Vagina (tissue), 2 donors: ENCODE measurements at regions not wholly inside any gene's neighbourhood (a gene's known extent, or its start where the extent isn't known, plus 50 kb on each side); places are given as distances from the start of the nearest gene placed in this dataset.

ENCODE experiments used
- DNase-seq, 2 donors: peaks; one replicate each; pipeline ENCODE4 v3.0.0-alpha.2; 2017; ENCODE audit errors: extremely low spot score in 2 of 2
- H3K27ac ChIP-seq: fragments of 200-600 bp; sonication (generic); one replicate; pipeline ENCODE4 v1.5.1; 2019
- H3K27me3 ChIP-seq: fragments of 200-600 bp; sonication (generic); one replicate; pipeline ENCODE4 v1.5.1; 2019
- H3K36me3 ChIP-seq, 2 donors: fragments of 200-600 bp; sonication (generic); one replicate each; pipeline ENCODE4 v1.5.1; 2017 to 2019
- H3K4me1 ChIP-seq: fragments of 200-600 bp; sonication (generic); one replicate; pipeline ENCODE4 v1.5.1; 2019
- H3K4me3 ChIP-seq, 2 donors: fragments of 200-600 bp; sonication (generic); 1 replicate in 1 of 2; 2 replicates in 1 of 2; pipeline ENCODE4 v1.5.1; 2016 to 2019
- H3K9me3 ChIP-seq: fragments of 200-600 bp; sonication (generic); one replicate; pipeline ENCODE4 v1.5.1; 2019
- CTCF ChIP-seq, 3 experiments: fragments of 450-650 bp in 2 of 3; fragments of 200-600 bp in 1 of 3; sonication (generic) in 1 of 3; IDR thresholded peaks; one replicate each; pipeline ENCODE4 v1.5.1; 2017 to 2019; ENCODE audit warnings: antibody characterized with exemption in 3 of 3, mild to moderate bottlenecking in 2 of 3, moderate library complexity in 2 of 3
- POLR2A ChIP-seq, 2 donors: fragments of 450-650 bp; IDR thresholded peaks; one replicate each; pipeline ENCODE4 v1.6.1; 2017; ENCODE audit warnings: antibody characterized with exemption in 2 of 2, mild to moderate bottlenecking in 2 of 2, moderate library complexity in 2 of 2
- POLR2AphosphoS5 ChIP-seq, 2 donors: sonication (generic); formaldehyde crosslinking; IDR thresholded peaks; one replicate each; pipeline ENCODE4 v1.9.0; 2017; ENCODE audit warnings: antibody characterized with exemption in 2 of 2, mild to moderate bottlenecking in 2 of 2, low read depth in 1 of 2; ENCODE audit not compliant: insufficient read depth in 1 of 2
- intact Hi-C: fragments of 100-400 bp; cut with DNase I; formaldehyde crosslinking; loops from one replicate; pipeline ENCODE4 v1.15.1; 2023

GRCh38 chr9:84138541-84138940, 157.9 kb downstream of the RMI1 start:
- no peak for TF ChIP-seq POLR2A (IDR thresholded peaks at IDR 0.05)
- no peak for TF ChIP-seq POLR2AphosphoS5 (IDR thresholded peaks at IDR 0.05; ENCODE audit: insufficient read depth in 1 of 2, low read depth in 1 of 2)
- no peak for TF ChIP-seq CTCF (IDR thresholded peaks at IDR 0.05)
- no peak overlapping the region for H3K27ac ChIP-seq
- H3K9me3 ChIP-seq: no peaks in the 10 kb centered on the region
- H3K36me3 ChIP-seq: no peaks in the 10 kb centered on the region
- H3K4me1 ChIP-seq: peaks cover 16% of the 10 kb centered on the region
- no peak for DNase-seq
- intact Hi-C loops: no loop called here
- H3K4me3 ChIP-seq: no peak overlapping the region
- H3K27me3 ChIP-seq: no peaks in the 10 kb centered on the region

- no peak overlapping the region for H3K4me3 ChIP-seq
- TF ChIP-seq CTCF (IDR thresholded peaks at IDR 0.05) (no peak), POLR2AphosphoS5 (IDR thresholded peaks at IDR 0.05; ENCODE audit: insufficient read depth in 1 of 2, low read depth in 1 of 2) (peak in 1 of 2 donors; percentile 18)
- H3K9me3 ChIP-seq: no peaks in the 10 kb centered on the region
- no peaks in the 10 kb centered on the region for H3K36me3 ChIP-seq
- H3K4me1 ChIP-seq: peaks cover 16% of the 10 kb centered on the region
- intact Hi-C loops: no loop called here
- DNase-seq: no peak
- H3K27ac ChIP-seq: no peak overlapping the region
- no peaks in the 10 kb centered on the region for H3K27me3 ChIP-seq
Observed at GRCh38 chr9:84139296-84140070, 158.9 kb downstream of the RMI1 start.

- no peak overlapping the region for H3K27ac ChIP-seq
- H3K27me3 ChIP-seq: no peaks in the 10 kb centered on the region
- TF ChIP-seq POLR2A (IDR thresholded peaks at IDR 0.05): no peak
- TF ChIP-seq CTCF (IDR thresholded peaks at IDR 0.05): no peak
- TF ChIP-seq POLR2AphosphoS5 (IDR thresholded peaks at IDR 0.05; ENCODE audit: insufficient read depth in 1 of 2, low read depth in 1 of 2): no peak
- DNase-seq: no peak
- peak overlapping the region; percentile 32 to 48 for H3K4me3 ChIP-seq
- H3K4me1 ChIP-seq: peaks cover 16% of the 10 kb centered on the region
- H3K9me3 ChIP-seq: no peaks in the 10 kb centered on the region
- intact Hi-C loops: no loop called here
- no peaks in the 10 kb centered on the region for H3K36me3 ChIP-seq
Observed at GRCh38 chr9:84140535-84141101, 160.0 kb downstream of the RMI1 start.

GRCh38 chr9:84141741-84142370, 161.3 kb downstream of the RMI1 start:
- Histone ChIP-seq H3K27ac (no peak overlapping the region), H3K36me3 (no peaks in the 10 kb centered on the region), H3K4me1 (peaks cover 22% of the 10 kb centered on the region), H3K27me3 (no peaks in the 10 kb centered on the region), H3K4me3 (no peak overlapping the region), H3K9me3 (no peaks in the 10 kb centered on the region)
- no peak for DNase-seq
- intact Hi-C loops: no loop called here
- TF ChIP-seq CTCF (IDR thresholded peaks at IDR 0.05) (no peak), POLR2AphosphoS5 (IDR thresholded peaks at IDR 0.05; ENCODE audit: insufficient read depth in 1 of 2, low read depth in 1 of 2) (no peak), POLR2A (IDR thresholded peaks at IDR 0.05) (no peak)

- TF ChIP-seq CTCF (IDR thresholded peaks at IDR 0.05) (no peak), POLR2A (IDR thresholded peaks at IDR 0.05) (no peak), POLR2AphosphoS5 (IDR thresholded peaks at IDR 0.05; ENCODE audit: insufficient read depth in 1 of 2, low read depth in 1 of 2) (no peak)
- H3K27ac ChIP-seq: no peak overlapping the region
- no peaks in the 10 kb centered on the region for H3K27me3 ChIP-seq
- intact Hi-C loops: no loop called here
- no peak for DNase-seq
- no peaks in the 10 kb centered on the region for H3K36me3 ChIP-seq
- no peak overlapping the region for H3K4me3 ChIP-seq
- peaks cover 23% of the 10 kb centered on the region for H3K4me1 ChIP-seq
- no peaks in the 10 kb centered on the region for H3K9me3 ChIP-seq
Observed at GRCh38 chr9:84145031-84145430, 164.4 kb downstream of the RMI1 start.
